HCT116 (cell line): ENCODE measurements at regions not wholly inside any gene's neighbourhood (a gene's known extent, or its start where the extent isn't known, plus 50 kb on each side); places are given as distances from the start of the nearest gene placed in this dataset.

ENCODE experiments used
- ATF3 ChIP-seq: IDR thresholded peaks from 2 replicates; pipeline ENCODE4 v1.6.1; 2012
- CBX3 ChIP-seq: IDR thresholded peaks from 2 replicates; pipeline ENCODE4 v1.6.1; 2012; ENCODE audit warnings: low read depth
- CEBPB ChIP-seq: IDR thresholded peaks from 2 replicates; pipeline ENCODE4 v1.6.1; 2012; ENCODE audit warnings: low read depth
- CTCF ChIP-seq, 3 experiments: fragments of 200-600 bp in 1 of 3; sonication (generic) in 1 of 3; IDR thresholded peaks in 2 of 3; conservative IDR thresholded peaks in 1 of 3; 2 replicates each; pipeline ENCODE4 v1.5.1; 2012 to 2017; ENCODE audit warnings: low read depth in 2 of 3, low read length in 2 of 3, antibody characterized with exemption in 1 of 3, borderline replicate concordance in 1 of 3, control low read depth in 1 of 3, mild to moderate bottlenecking in 1 of 3, mixed read lengths in 1 of 3, mixed run types in 1 of 3, moderate library complexity in 1 of 3; ENCODE audit not compliant: insufficient read depth in 1 of 3
- EZH2 ChIP-seq: fragments of 200-600 bp; sonication (generic); IDR thresholded peaks from 2 replicates; pipeline ENCODE4 v1.6.1; 2017; ENCODE audit warnings: antibody characterized with exemption, mixed run types
- EZH2phosphoT487 ChIP-seq: fragments of 200-600 bp; IDR thresholded peaks from 2 replicates; pipeline ENCODE4 v1.6.1; 2018; ENCODE audit warnings: antibody characterized with exemption, borderline replicate concordance
- JUND ChIP-seq: IDR thresholded peaks from 2 replicates; pipeline ENCODE4 v1.6.1; 2012
- MAX ChIP-seq: IDR thresholded peaks from 2 replicates; pipeline ENCODE4 v1.6.1; 2012
- POLR2A ChIP-seq: IDR thresholded peaks from 2 replicates; pipeline ENCODE4 v1.7.0; 2011; ENCODE audit warnings: borderline replicate concordance; ENCODE audit not compliant: insufficient read depth, insufficient read length; ENCODE audit errors: extremely low read depth
- POLR2AphosphoS5 ChIP-seq: IDR thresholded peaks from 2 replicates; pipeline ENCODE4 v1.6.1; 2011; ENCODE audit warnings: mild to moderate bottlenecking, low read depth, low read length, moderate library complexity
- ZFX ChIP-seq: fragments of 450-650 bp; IDR thresholded peaks from 2 replicates; pipeline ENCODE4 v1.6.1; 2017
- ZNF274 ChIP-seq: fragments of 200-500 bp; sonication (Bioruptor generic); IDR thresholded peaks from 2 replicates; pipeline ENCODE4 v1.6.1; 2014; ENCODE audit warnings: mild to moderate bottlenecking, low read depth, low read length, inconsistent platforms

GRCh38 chr16:85231959-85232358 is 119.7 kb upstream of the CIBAR2 start:
- no peak for TF ChIP-seq CTCF (IDR thresholded peaks at IDR 0.05 in 2 of 3, conservative IDR thresholded peaks at IDR 0.05 in 1 of 3; ENCODE audit: borderline replicate concordance in 1 of 3, insufficient read depth in 1 of 3, low read depth in 2 of 3, low read length in 2 of 3)
- TF ChIP-seq POLR2A: no peak
- no peak for TF ChIP-seq CEBPB
- TF ChIP-seq EZH2phosphoT487: no peak
- no peak for TF ChIP-seq ATF3
- no peak for TF ChIP-seq EZH2
- no peak for TF ChIP-seq MAX
- no peak for TF ChIP-seq POLR2AphosphoS5
- TF ChIP-seq JUND: no peak
- no peak for TF ChIP-seq ZNF274
- TF ChIP-seq ZFX: no peak
- no peak for TF ChIP-seq CBX3
